Tibial artery (tissue), 4 donors: ENCODE measurements at regions not wholly inside any gene's neighbourhood (a gene's known extent, or its start where the extent isn't known, plus 50 kb on each side); places are given as distances from the start of the nearest gene placed in this dataset.

Experiments
- DNase-seq, 2 donors: peaks; one replicate each; pipeline ENCODE4 v3.0.0-alpha.2; 2019
- H3K27ac ChIP-seq, 2 donors: fragments of 200-600 bp; sonication (generic) in 1 of 2; 1 replicate in 1 of 2; 2 replicates in 1 of 2; pipeline ENCODE4 v1.5.1; 2018 to 2019; ENCODE audit warnings: mild to moderate bottlenecking in 1 of 2
- H3K27me3 ChIP-seq, 2 donors: fragments of 200-600 bp; sonication (generic) in 1 of 2; one replicate each; pipeline versions ENCODE4 v1.5.1 to v1.6.0; 2016 to 2019
- H3K36me3 ChIP-seq, 3 donors: fragments of 200-600 bp; sonication (generic) in 2 of 3; one replicate each; pipeline ENCODE4 v1.5.1; 2016 to 2019; ENCODE audit warnings: mild to moderate bottlenecking in 2 of 3
- H3K4me1 ChIP-seq, 4 donors: fragments of 200-600 bp; sonication (generic) in 2 of 4; 1 replicate in 3 of 4; 2 replicates in 1 of 4; pipeline ENCODE4 v1.5.1; 2016 to 2019
- H3K4me3 ChIP-seq, 2 donors: fragments of 200-600 bp; sonication (generic) in 1 of 2; 1 replicate in 1 of 2; 2 replicates in 1 of 2; pipeline ENCODE4 v1.5.1; 2018 to 2019; ENCODE audit warnings: mild to moderate bottlenecking in 2 of 2
- H3K9me3 ChIP-seq, 3 donors: fragments of 200-600 bp; sonication (generic) in 1 of 3; one replicate each; pipeline ENCODE4 v1.5.1; 2016 to 2019
- CTCF ChIP-seq, 2 experiments: fragments of 200-600 bp in 1 of 2; fragments of 450-650 bp in 1 of 2; IDR thresholded peaks; one replicate each; pipeline ENCODE4 v1.5.1; 2017 to 2019; ENCODE audit warnings: antibody characterized with exemption in 2 of 2, mild to moderate bottlenecking in 1 of 2, moderate library complexity in 1 of 2
- intact Hi-C: fragments of 100-400 bp; cut with DNase I; formaldehyde crosslinking; loops from one replicate; pipeline ENCODE4 v1.15.0; 2023; ENCODE audit warnings: low total_unique reads

DNA sequence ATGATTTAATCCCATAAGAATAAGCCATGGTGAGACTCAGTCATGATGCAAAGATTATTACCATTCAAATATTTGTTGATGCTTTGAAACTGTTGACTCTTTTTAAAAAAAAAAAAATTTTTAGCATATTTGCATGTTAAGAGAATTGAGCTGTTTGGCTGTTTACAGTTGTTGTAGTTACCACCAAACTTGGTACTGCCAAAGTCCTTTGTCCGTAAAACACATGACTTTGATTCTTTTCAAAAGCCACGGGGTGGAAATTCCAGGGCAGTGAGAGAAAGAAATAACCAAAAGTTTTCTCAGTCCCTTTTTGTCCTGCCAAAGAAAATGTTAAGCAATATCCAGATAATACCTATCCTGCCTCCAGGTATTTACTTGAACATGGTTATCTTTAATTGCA is 474.8 kb downstream of the METTL4 start:
- DNase-seq, result no peak
- H3K36me3 ChIP-seq, result no peaks in the 10 kb centered on the region
- no peak overlapping the region for H3K27ac ChIP-seq
- no peak overlapping the region for H3K4me3 ChIP-seq
- no peaks in the 10 kb centered on the region for H3K27me3 ChIP-seq
- intact Hi-C loops, result no loop called here
- no peaks in the 10 kb centered on the region for H3K4me1 ChIP-seq
- no peak for TF ChIP-seq CTCF (IDR thresholded peaks at IDR 0.05)
- H3K9me3 ChIP-seq, result no peaks in the 10 kb centered on the region

DNA sequence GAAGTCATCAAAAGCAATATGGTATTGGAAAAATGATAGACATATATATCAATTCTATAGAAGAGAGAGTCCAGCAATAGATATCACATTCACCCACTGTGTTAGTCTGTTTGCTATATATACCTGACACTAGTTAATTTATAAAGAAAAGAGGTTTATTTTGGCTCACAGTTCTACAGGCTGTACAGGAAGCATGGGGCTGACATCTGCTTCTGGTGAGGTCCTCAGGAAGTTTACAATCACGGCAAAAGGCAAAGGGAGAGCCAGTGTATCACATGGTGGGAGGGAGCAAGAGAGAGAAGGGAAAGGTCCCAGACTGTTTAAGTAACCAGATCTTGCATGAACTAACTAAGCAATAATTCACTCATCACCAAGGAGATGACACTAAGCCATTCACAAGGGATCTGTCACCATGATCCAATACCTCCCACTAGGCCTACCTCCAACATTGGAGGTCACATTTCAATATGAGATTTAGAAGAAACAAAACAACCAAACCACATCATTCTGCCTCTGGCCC is 470.6 kb downstream of the METTL4 start:
- TF ChIP-seq CTCF (IDR thresholded peaks at IDR 0.05), result no peak
- intact Hi-C loops, result no loop called here

GRCh38 chr18:2102022-2102421 is 469.3 kb downstream of the METTL4 start:
- no peak for TF ChIP-seq CTCF (IDR thresholded peaks at IDR 0.05)
- DNase-seq, result no peak
- H3K4me1 ChIP-seq, result no peaks in the 10 kb centered on the region
- H3K9me3 ChIP-seq, result no peaks in the 10 kb centered on the region
- H3K27me3 ChIP-seq, result no peaks in the 10 kb centered on the region
- no peak overlapping the region for H3K27ac ChIP-seq
- no peaks in the 10 kb centered on the region for H3K36me3 ChIP-seq
- intact Hi-C loops, result no loop called here
- H3K4me3 ChIP-seq, result no peak overlapping the region

More for the DNA sequence above, 470.6 kb downstream of the METTL4 start:
- Histone ChIP-seq H3K36me3 (no peaks in the 10 kb centered on the region), H3K4me1 (no peaks in the 10 kb centered on the region), H3K9me3 (no peaks in the 10 kb centered on the region), H3K4me3 (no peak overlapping the region), H3K27ac (no peak overlapping the region), H3K27me3 (no peaks in the 10 kb centered on the region)
- DNase-seq, result no peak

DNA sequence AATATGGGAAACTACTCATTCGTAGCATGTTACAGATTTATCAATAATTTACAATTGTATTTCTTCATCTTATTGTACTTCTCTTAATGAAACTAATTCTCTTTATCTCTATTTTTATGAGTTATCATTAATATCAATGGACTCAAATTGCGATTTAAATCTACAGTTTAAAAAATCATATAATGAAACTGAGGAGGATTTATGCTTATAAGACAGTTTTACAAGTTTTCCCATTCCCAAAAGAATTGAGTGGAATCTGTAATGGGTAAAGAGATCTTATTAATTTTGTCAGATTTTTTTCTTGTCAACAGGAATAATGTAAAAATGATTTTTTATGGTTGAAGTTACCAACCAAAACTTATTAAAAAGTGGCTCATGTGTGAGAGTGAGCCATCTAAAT is 468.0 kb downstream of the METTL4 start:
- no peaks in the 10 kb centered on the region for H3K9me3 ChIP-seq
- intact Hi-C loops, result no loop called here
- no peaks in the 10 kb centered on the region for H3K27me3 ChIP-seq
- no peak overlapping the region for H3K27ac ChIP-seq
- no peak for DNase-seq
- H3K36me3 ChIP-seq, result no peaks in the 10 kb centered on the region
- H3K4me1 ChIP-seq, result no peaks in the 10 kb centered on the region
- H3K4me3 ChIP-seq, result no peak overlapping the region
- TF ChIP-seq CTCF (IDR thresholded peaks at IDR 0.05), result no peak

DNA sequence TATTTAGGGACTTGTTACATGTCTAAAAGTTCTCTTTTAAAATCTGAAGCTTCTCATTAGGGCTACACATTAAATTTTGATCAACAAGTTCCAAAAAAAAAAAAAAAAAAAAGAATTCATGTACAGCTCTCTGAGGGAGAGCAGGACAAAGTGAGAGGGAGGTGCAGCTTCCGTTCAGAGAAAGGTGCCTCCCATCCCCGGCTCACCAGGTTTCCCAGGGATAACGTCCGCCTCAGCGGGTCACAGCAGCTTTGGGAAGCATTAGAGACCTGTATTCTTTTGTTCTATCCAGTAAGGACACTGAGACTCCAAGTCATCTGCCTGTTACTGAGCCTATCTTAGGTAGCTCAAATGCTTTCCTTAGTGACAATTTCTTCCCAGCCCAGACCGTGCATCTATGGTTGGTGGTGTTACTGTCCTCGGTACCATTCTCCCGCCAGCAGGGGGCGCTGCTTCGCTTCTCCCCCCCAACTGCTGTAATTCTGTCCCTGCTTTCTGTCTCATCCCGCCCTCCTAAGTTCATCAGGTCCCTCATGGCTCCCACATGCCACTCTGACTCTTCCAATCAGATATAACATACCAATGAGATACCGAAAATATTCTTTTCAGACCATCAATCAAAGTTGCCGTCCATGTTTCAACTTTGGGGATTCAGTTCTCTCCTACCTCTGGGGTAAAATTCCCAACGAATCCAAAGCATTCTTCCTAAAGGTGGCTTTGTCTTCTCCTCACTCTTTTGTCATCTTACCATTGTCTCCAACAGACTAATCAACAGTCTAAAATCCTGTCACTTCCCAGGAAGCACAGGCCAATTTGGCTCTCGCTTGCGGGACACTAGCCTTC is 466.5 kb downstream of the METTL4 start:
- peak in 1 of 2 experiments; percentile 34 for TF ChIP-seq CTCF (IDR thresholded peaks at IDR 0.05)
- intact Hi-C loops, result no loop called here
- H3K27ac ChIP-seq, result no peak overlapping the region
- H3K4me1 ChIP-seq, result no peaks in the 10 kb centered on the region
- H3K9me3 ChIP-seq, result no peaks in the 10 kb centered on the region
- H3K4me3 ChIP-seq, result no peak overlapping the region
- no peaks in the 10 kb centered on the region for H3K36me3 ChIP-seq
- no peak for DNase-seq
- H3K27me3 ChIP-seq, result no peaks in the 10 kb centered on the region
